NCI-H446 (cell line): ENCODE measurements at regions not wholly inside any gene's neighbourhood (a gene's known extent, or its start where the extent isn't known, plus 50 kb on each side); places are given as distances from the start of the nearest gene placed in this dataset.

Experiments used
- DNase-seq, 2 experiments: peaks; one replicate each; lab custom pipeline; 2025; lab: John Stamatoyannopoulos, UW

DNA sequence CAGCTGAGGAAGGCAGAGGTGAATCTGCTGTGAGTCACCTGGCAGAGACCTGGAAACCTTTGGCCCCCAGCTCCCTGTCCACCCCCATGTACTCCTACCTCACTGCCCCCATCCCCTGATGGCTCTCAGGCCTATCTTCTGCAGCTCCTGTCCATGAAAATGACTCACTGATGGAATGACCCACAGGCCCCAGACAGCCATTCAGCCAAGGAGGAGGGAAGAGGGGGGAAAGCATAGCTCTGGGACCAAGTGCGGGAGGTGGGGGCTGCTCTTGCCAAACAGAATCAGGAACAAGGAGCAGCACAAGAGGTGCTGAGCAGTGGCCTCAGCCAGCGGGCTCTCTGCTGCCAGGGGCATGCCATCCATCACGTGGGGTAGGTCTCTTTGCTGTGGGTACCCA, 111.4 kb upstream of the C1QTNF9B start:
- DNase-seq, result no peak

DNA sequence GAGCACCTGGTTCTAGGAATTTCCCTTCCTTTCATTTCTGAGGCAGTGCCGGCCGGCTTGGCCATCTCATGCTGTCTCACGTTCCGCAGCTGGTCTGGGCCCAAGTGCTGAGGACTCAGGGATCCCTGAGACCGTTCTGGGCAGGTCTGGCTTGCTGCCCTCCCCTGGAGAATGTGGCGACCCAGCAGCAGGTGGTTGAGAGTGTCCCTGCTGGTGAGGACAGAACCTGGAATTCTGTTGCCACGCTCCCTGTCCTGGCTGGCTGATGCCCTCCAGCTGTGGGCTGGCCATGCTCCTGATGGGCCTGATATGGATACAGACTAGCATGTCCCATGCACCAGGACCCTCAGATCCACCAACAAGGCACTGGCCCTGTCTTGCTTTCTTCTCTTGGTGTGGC, 114.0 kb upstream of the C1QTNF9B start:
- no peak for DNase-seq

DNA sequence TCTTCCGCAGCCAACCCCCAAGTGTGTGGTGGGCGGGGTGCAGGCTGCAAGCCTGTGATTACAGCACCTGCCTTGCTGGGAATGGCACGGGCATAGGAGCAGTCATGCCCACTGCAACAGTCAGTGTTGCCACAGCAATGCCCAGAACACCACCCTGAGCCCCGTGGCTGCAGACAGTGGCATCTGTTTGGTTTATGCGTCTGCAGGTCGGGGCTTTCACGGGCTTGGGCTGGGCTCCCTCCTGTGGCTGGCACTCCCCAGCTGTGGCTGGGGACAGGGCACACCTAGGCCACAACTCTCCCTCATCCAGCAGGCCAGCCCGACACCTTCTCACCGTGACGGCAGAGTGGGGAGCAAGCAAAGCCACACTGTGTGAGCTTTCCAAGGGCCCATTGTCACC, 115.3 kb upstream of the C1QTNF9B start:
- no peak for DNase-seq

DNA sequence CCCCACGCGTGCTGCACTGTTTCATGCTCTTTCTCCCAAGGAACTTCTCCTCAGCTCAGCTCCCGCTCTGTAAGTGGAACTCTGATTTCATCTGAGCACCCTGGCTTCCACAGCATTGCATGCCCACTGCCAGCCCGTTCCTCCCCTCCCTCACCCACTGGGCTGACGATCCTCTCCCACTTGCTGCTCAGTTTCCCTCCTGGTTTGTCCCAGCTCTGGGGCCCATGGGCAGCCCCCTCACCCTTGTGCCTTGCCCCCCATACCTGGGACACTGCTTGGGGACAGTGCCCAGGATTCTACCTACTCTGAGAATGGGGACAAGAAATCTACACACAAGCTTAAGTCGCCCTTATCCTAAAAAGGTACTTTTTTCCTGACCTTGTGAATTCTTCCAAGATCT, 115.9 kb upstream of the C1QTNF9B start:
- DNase-seq, result no peak

DNA sequence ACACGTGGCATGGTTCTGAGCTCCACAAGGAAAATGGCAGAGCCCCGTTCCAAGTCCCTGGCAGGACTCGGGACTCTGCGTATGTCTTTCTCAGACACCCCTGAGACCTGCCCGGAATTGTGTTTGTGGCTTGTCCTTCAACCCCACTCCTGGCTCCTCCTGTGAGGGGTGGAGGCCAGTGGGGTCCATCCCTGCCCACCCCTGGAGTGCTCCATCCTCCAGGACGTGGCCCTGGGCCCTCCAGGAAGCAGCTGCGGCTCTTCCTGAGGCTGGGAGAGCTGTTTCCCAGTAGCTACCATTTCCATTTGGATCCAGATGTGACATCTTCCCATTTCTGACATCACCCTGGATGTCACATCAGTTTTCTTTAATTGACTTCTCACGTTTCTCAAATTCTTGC, 118.7 kb upstream of the C1QTNF9B start:
- DNase-seq, result no peak

DNA sequence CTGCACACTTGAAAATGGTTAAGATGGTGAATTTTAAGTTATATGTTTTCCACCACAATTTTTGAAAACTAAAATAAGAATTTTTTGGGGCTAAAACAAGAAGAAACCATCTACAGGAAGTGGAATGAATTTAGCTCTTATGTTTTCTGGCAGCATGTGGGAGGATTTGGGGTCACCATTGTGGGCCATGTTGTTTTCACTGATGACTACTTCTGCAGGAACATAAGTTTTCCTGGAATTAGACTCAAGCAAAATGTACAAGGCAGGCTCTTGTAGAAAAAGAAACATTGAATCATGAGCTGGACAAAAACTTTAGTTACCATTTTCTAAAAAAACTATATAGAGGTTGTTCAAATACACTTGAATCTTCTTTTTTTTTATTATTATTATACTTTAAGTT, 125.3 kb upstream of the C1QTNF9B start:
- DNase-seq, result no peak

DNA sequence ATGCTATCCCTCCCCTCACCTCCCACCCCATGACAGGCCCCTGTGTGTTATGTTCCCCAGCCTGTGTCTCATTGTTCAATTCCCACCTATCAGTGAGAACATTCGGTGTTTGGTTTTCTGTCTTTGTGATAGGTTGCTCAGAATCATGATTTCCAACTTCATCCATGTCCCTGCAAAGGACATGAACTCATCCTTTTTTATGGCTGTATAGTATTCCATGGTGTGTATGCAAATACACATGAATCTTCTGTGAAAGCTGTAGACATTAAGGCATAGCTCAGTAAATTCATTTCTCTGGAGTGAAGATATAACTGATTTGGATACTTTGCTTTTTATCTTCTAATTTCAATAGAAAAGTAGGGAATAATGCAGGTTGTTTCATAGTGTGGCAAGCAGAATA, 125.8 kb upstream of the C1QTNF9B start:
- DNase-seq, result no peak

DNA sequence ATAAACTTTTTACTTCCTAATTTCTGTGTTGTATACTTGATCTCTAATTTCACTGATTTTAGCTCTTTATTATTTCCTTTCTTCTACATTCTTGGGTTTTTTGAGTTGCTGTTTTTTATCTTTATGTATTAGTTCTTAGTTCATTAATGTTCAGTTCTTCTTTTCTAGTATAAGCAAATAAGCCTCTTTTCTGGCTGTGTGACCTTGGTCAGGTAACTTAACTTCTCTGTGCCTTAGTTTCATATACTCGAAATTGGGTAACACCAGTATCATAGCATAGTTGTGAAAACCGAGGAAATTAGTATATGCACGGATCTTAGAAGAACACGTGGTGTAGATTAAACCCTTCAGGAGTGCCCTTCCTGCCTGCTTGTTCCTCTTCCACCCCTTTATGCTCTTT, 130.2 kb upstream of the C1QTNF9B start:
- no peak for DNase-seq

DNA sequence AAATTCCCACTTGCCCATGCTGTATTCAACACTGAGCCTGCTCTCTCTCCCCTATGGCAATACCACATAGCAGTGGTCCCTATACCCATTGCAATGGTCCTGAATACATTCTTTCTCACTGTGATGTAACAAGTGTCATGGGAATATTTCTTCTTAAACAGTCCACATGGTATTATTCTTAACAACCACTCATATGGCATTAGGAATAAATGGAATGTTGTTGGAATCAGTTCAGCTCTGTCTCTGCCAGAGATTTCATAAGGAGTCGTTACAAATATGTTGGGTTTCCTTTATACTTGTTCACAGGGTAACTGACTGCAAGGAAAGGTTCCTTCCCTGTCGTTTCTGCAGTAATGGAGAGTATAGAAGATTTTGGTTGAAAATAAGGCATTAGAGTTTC, 128.3 kb upstream of the SPATA13 start:
- no peak for DNase-seq

DNA sequence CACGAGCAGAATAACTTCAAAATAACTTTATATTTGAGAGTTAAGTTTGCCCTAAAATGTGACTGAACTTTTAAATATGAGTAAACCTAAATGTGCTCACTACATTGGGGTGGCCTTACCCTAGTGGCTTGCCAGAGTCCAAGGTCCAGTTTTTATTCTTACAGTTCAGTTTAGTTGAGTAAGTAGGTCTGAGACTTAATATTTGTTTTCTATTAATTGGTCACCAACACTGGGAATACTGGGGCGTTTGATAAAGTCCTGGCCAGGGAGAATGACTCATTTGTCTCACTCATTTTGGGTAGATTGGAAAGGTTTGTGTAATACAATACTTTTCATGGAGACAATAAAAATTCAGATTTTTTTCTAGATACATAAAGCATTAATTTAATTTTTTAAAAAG, 127.8 kb upstream of the SPATA13 start:
- DNase-seq, result no peak

DNA sequence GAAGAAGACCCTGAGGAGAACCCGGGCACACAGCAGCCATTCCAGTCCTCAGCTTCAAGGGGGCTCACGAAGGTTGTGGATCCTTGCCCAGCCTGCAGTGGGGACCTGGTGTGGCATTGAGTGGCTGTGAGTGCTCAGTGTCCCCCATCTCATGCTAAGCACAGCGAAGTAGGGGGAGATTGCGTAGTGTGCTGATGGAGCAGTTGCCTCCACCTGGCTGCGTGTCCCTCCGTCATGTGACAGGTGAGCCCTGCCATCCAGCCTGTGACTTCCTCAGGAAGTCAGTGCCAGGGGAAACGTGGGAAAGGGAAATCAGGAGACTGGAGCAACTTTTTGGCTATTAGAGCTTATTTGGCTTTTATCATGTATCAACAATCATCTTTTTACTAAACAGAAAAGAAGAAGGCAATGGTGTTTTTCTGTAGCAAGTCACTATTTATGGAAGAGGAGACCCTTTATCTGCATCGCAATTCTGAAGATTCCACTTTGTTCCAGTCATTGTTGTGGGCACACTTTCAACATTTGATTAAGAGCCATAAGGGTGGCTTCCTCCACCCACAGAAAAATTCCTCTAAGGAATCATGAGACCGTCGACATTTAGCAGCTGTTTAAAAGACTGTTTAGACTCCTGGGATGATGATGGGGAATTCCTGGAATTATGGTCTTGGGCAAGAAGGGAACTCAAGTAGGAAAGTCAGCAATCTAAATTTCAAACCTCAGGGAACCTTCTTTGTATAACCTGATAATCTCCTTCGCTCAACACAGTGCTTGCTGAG, 126.8 kb upstream of the SPATA13 start:
- no peak for DNase-seq

DNA sequence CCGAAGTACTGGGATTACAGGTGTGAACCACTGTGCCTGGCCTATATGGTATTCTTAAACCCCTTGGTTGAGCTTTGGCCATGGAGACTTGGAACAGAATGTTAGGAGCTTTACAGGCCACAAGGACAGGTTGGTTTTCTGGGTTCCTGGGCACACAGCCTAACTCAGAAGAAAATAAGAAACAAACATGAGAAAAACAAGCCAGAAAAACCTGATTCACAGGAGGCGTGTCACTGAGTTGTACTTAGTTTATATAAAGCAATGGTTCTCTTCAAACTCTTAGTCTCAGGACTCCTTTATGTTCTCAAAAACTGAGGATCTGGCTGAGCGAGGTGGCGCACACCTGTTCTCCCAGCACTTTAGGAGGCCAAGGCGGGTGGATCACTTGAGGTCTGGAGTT, 125.1 kb upstream of the SPATA13 start:
- no peak for DNase-seq

DNA sequence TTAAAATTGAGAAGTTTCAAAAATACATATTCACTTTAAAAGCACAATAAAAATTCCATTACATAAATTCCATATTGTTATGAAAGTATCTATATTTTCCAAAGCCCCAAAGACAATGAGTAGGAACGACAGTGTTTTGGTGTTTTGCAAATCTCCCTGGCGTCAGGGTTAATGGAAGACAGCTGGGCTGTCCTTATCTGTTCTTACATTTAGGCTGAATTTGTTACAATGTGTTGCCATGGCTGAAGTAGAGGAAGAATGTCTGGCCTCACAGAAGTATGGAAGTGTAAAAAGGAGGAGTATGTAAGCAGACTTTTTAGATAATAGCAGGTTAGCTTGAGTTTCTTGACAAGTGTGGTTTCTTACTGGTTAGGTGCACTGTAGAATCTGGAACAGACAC, 124.4 kb upstream of the SPATA13 start:
- DNase-seq, result no peak

DNA sequence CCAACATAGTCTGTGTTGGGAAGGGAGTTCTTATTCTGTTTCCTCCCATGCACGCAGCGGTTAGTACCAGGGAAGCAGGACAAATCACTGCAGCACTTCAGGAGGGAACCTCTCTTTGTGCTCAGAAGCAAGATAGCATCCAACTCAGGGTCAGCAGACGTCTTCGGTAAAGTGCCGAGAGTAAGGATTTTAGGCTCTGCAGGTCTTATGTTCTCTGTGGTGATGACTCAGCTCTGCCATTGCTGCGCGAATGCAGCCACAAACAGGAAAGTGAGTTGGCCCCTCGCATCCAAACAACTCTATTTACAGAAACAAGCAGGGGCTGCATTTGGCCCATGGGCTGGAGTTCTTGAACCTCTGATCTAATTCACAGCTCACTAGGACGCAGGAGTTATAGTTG, 122.1 kb upstream of the SPATA13 start:
- no peak for DNase-seq

DNA sequence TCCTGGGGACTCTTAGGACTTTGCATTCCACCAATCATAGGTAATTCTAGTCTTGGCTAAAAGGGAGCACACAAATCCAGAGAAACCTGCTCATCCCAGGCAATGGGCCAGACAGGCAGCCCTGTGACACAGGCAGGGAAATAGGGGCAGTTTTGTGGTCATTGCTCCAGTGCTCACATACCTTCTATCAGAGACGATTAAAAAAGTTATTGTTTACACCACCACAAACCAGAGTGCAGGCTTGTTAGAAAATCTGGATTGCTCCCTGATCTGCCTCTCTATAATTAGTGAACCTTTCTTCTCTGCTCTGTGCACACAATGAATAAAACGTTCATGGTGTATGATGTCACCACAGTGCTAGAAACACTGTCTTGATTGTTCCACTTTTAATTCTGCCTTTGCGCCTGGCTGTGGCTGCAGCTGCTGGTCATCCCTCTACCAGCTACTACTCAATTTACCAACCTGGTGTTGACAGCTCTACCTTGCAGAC, 121.6 kb upstream of the SPATA13 start:
- DNase-seq, result no peak

DNA sequence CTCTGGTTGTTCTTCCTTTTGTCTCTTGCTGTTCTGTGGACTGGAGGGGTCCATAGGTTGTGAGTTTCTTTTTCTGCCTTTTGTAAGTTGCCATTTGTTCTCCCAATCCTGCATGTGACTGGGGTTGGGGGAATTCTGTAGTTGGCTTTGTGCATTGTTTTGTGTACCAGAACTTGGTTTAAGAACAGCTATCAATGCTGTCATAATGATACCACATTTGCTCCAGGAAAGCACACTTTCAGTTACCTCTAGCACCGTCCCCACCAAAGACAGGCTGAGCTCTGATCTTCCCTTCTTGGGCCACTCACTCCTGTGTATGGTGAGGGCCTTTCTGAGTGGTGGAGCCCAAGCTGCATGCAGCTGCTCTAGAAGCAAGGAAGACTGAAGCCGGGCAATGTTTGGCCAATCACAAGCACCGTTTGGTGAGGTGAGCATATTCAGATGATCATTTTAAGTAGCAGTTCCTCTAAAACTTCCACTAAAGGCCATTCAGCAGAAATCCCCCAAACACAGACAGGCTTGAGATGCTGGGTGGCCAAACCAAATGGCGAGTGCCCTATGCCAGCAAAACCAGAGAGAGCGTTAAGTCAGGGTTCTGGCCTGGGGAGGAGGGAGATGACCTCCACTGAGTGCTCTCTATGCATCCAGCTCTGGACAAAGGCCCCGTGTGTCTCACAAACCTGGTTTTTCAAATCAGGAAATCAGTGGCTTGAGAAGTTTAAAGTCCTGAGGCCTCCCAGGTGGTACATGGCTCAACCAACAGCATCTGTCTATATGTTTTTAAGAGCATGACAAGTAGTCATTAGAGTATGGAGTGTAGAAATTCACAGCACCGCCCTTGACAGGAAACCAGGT, 120.7 kb upstream of the SPATA13 start:
- no peak for DNase-seq

DNA sequence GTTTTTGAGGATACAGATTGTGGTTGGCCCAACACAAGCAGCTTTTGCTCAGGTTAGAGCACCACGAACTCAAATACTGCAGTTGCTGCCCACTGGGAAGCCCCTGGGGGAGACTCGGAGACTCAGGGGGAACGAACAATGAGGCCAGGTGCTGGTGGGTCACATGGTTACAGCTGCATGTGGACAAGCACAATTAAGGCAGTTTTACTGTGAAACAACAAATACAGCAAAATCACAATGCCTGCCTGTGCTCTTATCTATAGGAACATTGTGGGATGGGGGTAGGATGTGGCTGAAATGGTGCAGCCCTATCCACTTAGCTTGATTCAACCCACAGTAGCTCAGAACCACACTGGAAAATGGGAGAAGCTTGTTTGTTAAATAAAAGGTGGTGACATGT, 119.7 kb upstream of the SPATA13 start:
- DNase-seq, result no peak

DNA sequence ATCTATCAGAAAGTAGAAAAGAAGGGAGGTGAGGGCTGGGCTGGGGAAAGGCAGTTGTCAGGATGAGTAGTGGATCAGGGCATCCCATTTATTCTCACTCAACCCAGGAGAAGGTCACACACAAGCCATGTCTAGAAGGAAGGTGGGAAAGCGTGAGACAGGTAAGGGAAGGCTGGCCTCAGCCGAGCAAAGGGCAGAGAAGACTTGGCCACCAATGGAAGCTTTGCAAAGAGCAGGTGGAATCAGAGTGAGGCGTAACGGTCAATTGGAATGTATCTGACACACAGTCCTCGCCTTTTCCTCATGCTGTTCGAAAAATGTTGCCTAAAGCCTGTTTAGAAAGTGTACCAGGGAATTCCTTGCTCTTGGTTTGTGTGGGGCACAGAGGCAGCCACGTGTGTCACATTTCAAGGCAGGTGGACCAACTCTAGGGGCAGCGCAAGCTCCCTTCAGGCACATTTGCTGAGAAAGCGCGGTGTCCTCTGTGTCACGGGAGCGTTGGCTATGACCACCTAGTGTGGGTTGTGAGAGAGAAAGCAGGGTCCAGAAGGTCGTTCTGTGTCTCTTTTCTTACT, 118.8 kb upstream of the SPATA13 start:
- DNase-seq, result no peak

DNA sequence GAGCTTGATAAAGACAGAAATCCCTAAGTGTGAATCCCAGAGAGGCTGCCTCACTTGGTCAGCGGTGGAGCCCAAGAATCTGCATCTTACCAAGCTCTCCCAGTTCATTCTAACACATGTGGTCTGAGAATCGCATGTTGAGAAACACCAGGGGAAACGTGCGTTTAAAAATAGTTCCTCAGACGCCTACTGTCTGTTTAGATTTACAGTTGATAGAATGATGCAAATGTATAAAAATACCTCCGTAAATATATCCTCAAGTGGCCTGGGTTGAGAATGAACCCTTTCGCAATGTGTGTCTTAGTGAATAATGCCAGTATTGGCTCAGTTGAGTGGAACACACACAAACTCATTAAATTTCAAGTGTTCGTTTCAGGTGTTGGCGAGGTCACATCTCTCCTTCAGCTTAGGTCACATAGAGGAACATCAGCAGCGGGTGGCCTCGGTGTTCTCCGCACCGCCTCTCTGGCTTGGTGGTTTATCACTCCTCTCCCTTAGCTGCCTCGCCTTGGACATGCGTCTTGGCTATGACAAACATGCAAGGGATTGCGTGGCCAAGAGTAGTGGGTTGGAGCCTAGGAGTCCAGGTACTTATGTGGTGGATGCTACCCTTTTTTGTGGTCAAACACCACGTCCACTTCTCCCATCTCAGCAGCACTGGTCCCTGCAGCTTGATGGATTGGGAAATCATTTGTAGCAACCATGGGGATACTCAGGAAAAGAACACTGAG, 117.6 kb upstream of the SPATA13 start:
- DNase-seq, result no peak

DNA sequence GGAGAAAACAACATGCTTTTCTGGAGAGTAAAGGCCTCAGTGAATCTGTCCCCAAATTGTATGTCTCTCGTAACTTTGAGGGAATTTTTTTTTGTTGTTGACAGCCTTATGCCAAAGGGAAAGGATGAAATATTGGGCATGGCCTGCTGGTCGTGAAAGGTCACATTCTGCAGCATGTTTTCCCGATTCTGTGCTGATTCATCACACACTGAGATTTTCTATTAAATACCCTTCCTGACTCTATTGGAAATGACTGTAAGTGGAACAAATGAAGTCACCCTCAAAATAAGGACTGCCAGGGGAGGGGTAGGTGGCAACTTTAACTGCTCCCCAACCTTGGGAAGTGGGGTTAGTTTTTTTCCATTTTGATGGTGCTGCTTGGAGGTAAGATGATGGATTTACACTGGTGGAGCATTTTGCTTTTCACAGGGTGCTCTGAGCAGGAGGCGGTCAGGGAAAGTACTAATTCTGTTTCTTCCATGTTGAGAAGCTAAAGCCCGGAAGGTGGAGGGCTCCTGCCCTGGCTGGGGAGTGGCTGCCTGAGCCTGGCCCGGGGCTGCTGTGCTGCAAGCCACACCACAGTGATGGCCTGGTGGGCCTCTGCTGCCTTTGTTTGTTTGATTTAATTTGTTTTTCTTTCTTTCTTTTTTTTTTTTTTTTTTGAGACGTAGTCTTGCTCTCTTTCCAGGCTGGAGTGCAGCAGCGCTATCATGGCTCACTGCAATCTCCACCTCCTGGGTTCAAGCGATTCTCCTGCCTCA, 116.8 kb upstream of the SPATA13 start:
- DNase-seq, result no peak

DNA sequence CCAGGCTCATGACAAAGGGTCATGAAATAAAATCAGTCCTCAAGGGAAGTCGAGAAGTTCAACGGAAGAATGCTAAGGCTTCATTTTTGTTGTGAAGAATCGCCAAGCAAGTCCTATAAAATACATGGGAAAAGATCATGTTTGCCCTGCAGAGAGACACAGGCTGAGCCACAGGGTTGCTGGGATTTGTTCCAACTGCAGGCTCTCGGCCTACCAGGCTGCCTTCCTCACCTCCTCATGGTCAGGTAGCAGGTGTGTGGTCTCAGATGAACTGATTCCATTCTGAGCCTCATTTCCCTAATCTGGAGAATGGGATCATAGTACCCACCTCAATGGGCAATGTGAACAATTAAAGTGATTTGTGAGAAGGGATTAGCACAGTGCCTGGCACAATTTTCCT, 114.9 kb upstream of the SPATA13 start:
- DNase-seq, result no peak

DNA sequence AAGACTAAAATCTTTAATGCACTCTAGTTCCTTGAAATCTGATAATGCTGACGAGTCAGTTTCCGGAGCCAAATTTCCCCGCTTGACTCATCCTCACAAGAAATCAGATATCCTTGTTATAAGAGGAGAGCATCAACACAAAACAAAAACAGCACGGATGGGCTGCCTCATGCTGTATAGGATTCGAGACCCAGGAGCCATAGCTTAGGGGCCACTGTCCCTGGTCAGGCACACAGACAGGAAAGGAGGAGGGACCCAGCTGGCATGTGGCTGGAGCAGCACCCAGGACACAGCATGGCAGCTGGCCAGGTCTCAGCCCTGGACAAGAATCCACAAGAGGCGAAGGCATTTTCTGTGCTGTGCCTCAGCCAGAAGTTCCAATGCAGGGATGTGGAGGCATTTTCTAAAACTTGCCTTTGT, 110.2 kb upstream of the SPATA13 start:
- no peak for DNase-seq
